ENCODE measurements at regions not wholly inside any gene's neighbourhood (a gene's known extent, or its start where the extent isn't known, plus 50 kb on each side); places are given as distances from the start of the nearest gene placed in this dataset.
A peak's percentile ranks its signal among the peaks of the same experiment; 100 is the strongest.

GRCh38 chr2:59033661-59034060, 792.5 kb upstream of the FANCL start:
- no peak overlapping the region for H3K4me3 ChIP-seq
- H3K36me3 ChIP-seq = no peaks in the 10 kb centered on the region
- H3K27ac ChIP-seq = no peak overlapping the region
- no peaks in the 10 kb centered on the region for H3K4me1 ChIP-seq
- intact Hi-C loops (cut with DNase I; ENCODE audit: low total_unique reads) = no loop called here
- H3K27me3 ChIP-seq = no peaks in the 10 kb centered on the region
- DNase-seq (ENCODE audit: low spot score in 2 of 2) = no peak
- H3K9me3 ChIP-seq = no peaks in the 10 kb centered on the region
- TF ChIP-seq POLR2AphosphoS5 (IDR thresholded peaks at IDR 0.05) (no peak), POLR2A (IDR thresholded peaks at IDR 0.05) (no peak)
- TF ChIP-seq, protein P1, sequence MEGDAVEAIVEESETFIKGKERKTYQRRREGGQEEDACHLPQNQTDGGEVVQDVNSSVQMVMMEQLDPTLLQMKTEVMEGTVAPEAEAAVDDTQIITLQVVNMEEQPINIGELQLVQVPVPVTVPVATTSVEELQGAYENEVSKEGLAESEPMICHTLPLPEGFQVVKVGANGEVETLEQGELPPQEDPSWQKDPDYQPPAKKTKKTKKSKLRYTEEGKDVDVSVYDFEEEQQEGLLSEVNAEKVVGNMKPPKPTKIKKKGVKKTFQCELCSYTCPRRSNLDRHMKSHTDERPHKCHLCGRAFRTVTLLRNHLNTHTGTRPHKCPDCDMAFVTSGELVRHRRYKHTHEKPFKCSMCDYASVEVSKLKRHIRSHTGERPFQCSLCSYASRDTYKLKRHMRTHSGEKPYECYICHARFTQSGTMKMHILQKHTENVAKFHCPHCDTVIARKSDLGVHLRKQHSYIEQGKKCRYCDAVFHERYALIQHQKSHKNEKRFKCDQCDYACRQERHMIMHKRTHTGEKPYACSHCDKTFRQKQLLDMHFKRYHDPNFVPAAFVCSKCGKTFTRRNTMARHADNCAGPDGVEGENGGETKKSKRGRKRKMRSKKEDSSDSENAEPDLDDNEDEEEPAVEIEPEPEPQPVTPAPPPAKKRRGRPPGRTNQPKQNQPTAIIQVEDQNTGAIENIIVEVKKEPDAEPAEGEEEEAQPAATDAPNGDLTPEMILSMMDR (IDR thresholded peaks at IDR 0.05) = no peak

GRCh38 chr2:59032499-59032898, 791.4 kb upstream of the FANCL start:
- Histone ChIP-seq H3K4me3 (no peak overlapping the region), H3K27me3 (no peaks in the 10 kb centered on the region), H3K9me3 (no peaks in the 10 kb centered on the region), H3K4me1 (no peaks in the 10 kb centered on the region), H3K27ac (no peak overlapping the region), H3K36me3 (no peaks in the 10 kb centered on the region)
- no peak for DNase-seq (ENCODE audit: low spot score in 2 of 2)
- no peak for TF ChIP-seq POLR2A (IDR thresholded peaks at IDR 0.05)
- TF ChIP-seq, protein P1 (IDR thresholded peaks at IDR 0.05) = no peak
- TF ChIP-seq POLR2AphosphoS5 (IDR thresholded peaks at IDR 0.05) = no peak
- intact Hi-C loops (cut with DNase I; ENCODE audit: low total_unique reads) = no loop called here

DNA sequence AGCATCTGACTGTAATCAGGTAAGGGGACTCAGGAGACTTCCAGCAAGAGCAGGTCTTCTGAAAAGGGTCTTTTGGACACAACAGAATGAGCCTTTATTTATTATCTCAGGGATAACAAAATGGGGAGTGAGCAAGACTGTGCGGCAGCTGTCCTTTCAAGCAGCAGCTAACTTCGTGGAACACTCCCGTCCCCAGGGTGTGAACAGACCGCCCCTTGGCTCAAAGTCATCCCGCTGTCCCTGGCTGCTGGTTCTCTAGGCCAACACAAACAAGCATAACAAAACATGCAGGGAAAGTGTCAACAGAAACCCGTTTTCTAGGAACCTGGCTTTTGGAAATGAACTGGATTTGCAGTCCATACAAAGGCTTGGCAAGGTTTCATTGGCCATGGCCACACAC, 787.9 kb upstream of the FANCL start:
- no peaks in the 10 kb centered on the region for H3K9me3 ChIP-seq
- intact Hi-C loops (cut with DNase I; ENCODE audit: low total_unique reads) = no loop called here
- TF ChIP-seq POLR2A (IDR thresholded peaks at IDR 0.05) (no peak), POLR2AphosphoS5 (IDR thresholded peaks at IDR 0.05) (no peak)
- TF ChIP-seq, protein P1 (IDR thresholded peaks at IDR 0.05) = no peak

DNA sequence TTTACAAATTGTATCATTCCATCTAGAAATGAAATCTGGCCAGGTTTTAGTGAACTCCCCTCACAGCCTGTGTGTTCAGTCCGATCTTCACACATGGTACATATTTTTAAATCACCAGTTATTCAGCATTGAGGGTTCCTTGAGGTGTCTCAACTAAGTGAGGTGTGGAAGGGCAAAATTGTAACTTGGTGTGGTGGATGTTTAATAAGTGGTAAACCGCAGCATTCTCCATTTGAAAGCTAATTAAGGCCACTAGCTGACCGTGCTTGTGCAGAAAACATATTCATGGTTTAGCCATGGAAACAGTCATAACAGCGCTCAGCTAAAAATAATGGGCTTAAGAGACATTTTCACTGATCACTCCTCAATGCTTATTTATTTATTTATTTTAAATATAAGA, 786.2 kb upstream of the FANCL start:
- Histone ChIP-seq H3K27ac (no peak overlapping the region), H3K4me3 (no peak overlapping the region), H3K27me3 (no peaks in the 10 kb centered on the region), H3K4me1 (no peaks in the 10 kb centered on the region), H3K9me3 (no peaks in the 10 kb centered on the region), H3K36me3 (no peaks in the 10 kb centered on the region)
- DNase-seq (ENCODE audit: low spot score in 2 of 2) = no peak
- intact Hi-C loops (cut with DNase I; ENCODE audit: low total_unique reads) = no loop called here
- TF ChIP-seq POLR2A (IDR thresholded peaks at IDR 0.05) (no peak), POLR2AphosphoS5 (IDR thresholded peaks at IDR 0.05) (no peak)
- TF ChIP-seq, protein P1 (IDR thresholded peaks at IDR 0.05) = no peak

More for the DNA sequence above, 787.9 kb upstream of the FANCL start:
- no peak overlapping the region for H3K27ac ChIP-seq
- H3K4me1 ChIP-seq = no peaks in the 10 kb centered on the region
- DNase-seq (ENCODE audit: low spot score in 2 of 2) = no peak
- no peaks in the 10 kb centered on the region for H3K36me3 ChIP-seq
- H3K4me3 ChIP-seq = no peak overlapping the region
- no peaks in the 10 kb centered on the region for H3K27me3 ChIP-seq

DNA sequence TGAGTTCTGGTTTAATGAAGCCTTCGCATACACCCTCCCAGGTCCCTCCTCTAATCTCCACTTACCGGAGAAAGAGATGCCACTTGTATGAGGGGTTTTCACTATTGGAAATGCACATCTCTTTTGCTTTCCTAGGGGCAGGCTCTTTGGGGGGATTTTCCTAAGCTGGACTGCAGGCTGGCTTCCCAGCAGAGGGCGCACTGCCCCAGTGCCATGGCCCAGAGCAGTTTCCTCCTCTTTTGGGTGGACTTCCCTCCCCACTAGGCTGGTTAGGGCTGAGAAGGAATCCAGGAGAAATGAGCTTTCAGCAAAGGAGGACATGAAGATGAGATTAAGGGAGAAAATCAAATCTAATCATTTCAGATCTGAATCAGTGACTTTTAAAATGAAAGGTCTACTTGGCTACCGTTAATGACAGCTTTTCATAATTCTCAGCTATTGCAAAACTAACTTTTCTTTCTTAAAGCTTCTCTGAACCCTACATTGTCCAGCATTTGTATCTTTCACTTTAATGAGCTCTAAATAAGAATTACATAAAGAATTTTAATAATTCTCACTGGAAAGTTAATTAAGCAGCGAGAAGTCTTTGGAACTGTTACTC, 784.1 kb upstream of the FANCL start:
- Histone ChIP-seq H3K36me3 (no peaks in the 10 kb centered on the region), H3K27me3 (no peaks in the 10 kb centered on the region), H3K4me1 (no peaks in the 10 kb centered on the region), H3K9me3 (no peaks in the 10 kb centered on the region), H3K4me3 (no peak overlapping the region), H3K27ac (no peak overlapping the region)
- intact Hi-C loops (cut with DNase I; ENCODE audit: low total_unique reads) = no loop called here
- DNase-seq (ENCODE audit: low spot score in 2 of 2) = no peak
- TF ChIP-seq, protein P1 (IDR thresholded peaks at IDR 0.05) = peak in 1 of 3 donors; percentile 30
- TF ChIP-seq POLR2AphosphoS5 (IDR thresholded peaks at IDR 0.05) = no peak
- no peak for TF ChIP-seq POLR2A (IDR thresholded peaks at IDR 0.05)
